ENCODE measurements at regions not wholly inside any gene's neighbourhood (a gene's known extent, or its start where the extent isn't known, plus 50 kb on each side); places are given as distances from the start of the nearest gene placed in this dataset.

DNA sequence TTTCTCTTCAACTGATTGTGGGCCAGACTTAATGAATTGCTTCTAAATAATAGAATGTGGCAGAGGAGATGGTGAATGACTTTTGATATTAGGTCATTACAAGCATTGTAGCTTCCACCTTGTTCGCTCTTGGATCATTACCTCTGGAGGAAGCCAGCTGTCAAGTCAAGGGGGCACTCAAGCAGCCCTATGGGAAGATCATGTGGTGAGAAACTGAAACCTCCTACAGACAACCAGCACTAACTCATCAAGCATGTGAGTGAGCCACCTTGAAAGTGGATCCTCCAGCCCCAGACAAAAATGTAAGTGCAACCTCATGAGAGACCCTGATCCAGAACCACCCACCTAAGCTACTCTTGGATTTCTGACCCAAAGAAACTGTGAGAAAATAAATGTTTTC lies 109.8 kb upstream of the TBC1D5 start:
- no peak for TF ChIP-seq POLR2A (IDR thresholded peaks at IDR 0.05; ENCODE audit: extremely low read depth, insufficient read length)
- no peak for TF ChIP-seq CTCF (IDR thresholded peaks at IDR 0.05; ENCODE audit: low read depth, low read length)
- TF ChIP-seq, protein P1, sequence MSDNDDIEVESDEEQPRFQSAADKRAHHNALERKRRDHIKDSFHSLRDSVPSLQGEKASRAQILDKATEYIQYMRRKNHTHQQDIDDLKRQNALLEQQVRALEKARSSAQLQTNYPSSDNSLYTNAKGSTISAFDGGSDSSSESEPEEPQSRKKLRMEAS (IDR thresholded peaks at IDR 0.05; ENCODE audit: low read depth, low read length) = no peak
- no peak for TF ChIP-seq MYC (IDR thresholded peaks at IDR 0.05; ENCODE audit: low read depth, low read length)

All from NB4 (cell line).